ENCODE measurements at regions not wholly inside any gene's neighbourhood (a gene's known extent, or its start where the extent isn't known, plus 50 kb on each side); places are given as distances from the start of the nearest gene placed in this dataset.
A peak's percentile ranks its signal among the peaks of the same experiment; 100 is the strongest.
"Not testable (repeated sequence)": the region's sequence is repeated elsewhere in the genome, so short reads cannot be mapped to it uniquely, and the experiment has no call there.

GRCh38 chr2:137900421-137901141, 63.7 kb upstream of the HNMT start:
- H3K4me3 ChIP-seq (ENCODE audit: low read depth, low read length) = no peak overlapping the region
- DNase-seq (ENCODE audit: low read depth) = no peak
- no peak for TF ChIP-seq POLR2A (IDR thresholded peaks at IDR 0.05; ENCODE audit: extremely low read depth, insufficient read length)
- no peak for TF ChIP-seq MAX (IDR thresholded peaks at IDR 0.05; ENCODE audit: low read depth, low read length)
- no peak for TF ChIP-seq MYC (IDR thresholded peaks at IDR 0.05; ENCODE audit: low read depth, low read length)
- TF ChIP-seq, protein P1, sequence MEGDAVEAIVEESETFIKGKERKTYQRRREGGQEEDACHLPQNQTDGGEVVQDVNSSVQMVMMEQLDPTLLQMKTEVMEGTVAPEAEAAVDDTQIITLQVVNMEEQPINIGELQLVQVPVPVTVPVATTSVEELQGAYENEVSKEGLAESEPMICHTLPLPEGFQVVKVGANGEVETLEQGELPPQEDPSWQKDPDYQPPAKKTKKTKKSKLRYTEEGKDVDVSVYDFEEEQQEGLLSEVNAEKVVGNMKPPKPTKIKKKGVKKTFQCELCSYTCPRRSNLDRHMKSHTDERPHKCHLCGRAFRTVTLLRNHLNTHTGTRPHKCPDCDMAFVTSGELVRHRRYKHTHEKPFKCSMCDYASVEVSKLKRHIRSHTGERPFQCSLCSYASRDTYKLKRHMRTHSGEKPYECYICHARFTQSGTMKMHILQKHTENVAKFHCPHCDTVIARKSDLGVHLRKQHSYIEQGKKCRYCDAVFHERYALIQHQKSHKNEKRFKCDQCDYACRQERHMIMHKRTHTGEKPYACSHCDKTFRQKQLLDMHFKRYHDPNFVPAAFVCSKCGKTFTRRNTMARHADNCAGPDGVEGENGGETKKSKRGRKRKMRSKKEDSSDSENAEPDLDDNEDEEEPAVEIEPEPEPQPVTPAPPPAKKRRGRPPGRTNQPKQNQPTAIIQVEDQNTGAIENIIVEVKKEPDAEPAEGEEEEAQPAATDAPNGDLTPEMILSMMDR (IDR thresholded peaks at IDR 0.05; ENCODE audit: low read depth, low read length) = no peak

- peak; percentile 9 for DNase-seq (ENCODE audit: low read depth)
- TF ChIP-seq, protein P1 (IDR thresholded peaks at IDR 0.05; ENCODE audit: low read depth, low read length) = no peak
- TF ChIP-seq POLR2A (IDR thresholded peaks at IDR 0.05; ENCODE audit: extremely low read depth, insufficient read length) (no peak), MYC (IDR thresholded peaks at IDR 0.05; ENCODE audit: low read depth, low read length) (no peak), MAX (IDR thresholded peaks at IDR 0.05; ENCODE audit: low read depth, low read length) (no peak)
- H3K4me3 ChIP-seq (ENCODE audit: low read depth, low read length) = no peak overlapping the region
These were observed 53.6 kb upstream of the HNMT start for GRCh38 chr2:137910641-137911040.

DNA sequence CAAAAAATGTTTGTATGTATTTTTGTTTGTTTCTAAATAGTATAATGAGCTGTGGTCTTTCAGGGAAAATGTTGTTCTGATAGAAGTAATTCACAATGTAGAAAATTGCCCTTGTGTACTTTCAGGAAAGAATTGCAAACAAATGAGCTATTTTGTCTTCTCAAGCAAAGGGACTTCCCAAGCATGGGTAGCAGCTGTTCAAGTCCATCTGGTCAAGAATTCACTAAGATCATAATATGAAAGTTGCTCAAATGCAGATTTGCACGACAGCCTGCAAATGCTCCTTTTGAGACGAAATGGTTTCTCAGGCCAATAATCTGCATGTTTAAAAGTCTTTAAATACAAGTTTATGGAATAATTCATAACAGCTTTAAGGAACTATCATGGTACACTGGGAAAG, 51.9 kb upstream of the HNMT start:
- no peak for DNase-seq (ENCODE audit: low read depth)
- no peak overlapping the region for H3K4me3 ChIP-seq (ENCODE audit: low read depth, low read length)
- TF ChIP-seq POLR2A (IDR thresholded peaks at IDR 0.05; ENCODE audit: extremely low read depth, insufficient read length) (no peak), MYC (IDR thresholded peaks at IDR 0.05; ENCODE audit: low read depth, low read length) (no peak), MAX (IDR thresholded peaks at IDR 0.05; ENCODE audit: low read depth, low read length) (no peak)
- TF ChIP-seq, protein P1 (IDR thresholded peaks at IDR 0.05; ENCODE audit: low read depth, low read length) = no peak

DNA sequence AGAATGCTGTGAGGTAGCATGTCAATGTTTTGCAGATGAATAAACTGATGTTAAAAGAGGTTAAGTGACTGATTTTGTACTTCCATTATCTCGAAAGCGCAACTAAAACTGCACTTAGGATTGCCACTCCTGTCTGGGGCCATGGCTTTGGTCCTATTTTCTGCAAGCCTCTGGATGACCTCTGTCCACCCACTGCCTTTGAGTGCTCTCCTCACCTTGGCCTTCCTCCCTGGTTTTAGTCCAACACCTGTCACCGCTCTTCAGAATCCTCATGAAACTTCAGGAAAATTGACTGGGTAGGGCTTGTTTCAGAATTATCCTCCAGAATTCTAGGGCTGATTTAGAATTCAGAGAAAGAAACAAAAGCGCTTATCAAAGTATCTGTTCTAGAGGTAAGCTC, 51.1 kb upstream of the HNMT start:
- no peak for DNase-seq (ENCODE audit: low read depth)
- H3K4me3 ChIP-seq (ENCODE audit: low read depth, low read length) = no peak overlapping the region
- TF ChIP-seq, protein P1 (IDR thresholded peaks at IDR 0.05; ENCODE audit: low read depth, low read length) = no peak
- TF ChIP-seq POLR2A (IDR thresholded peaks at IDR 0.05; ENCODE audit: extremely low read depth, insufficient read length) (no peak), MYC (IDR thresholded peaks at IDR 0.05; ENCODE audit: low read depth, low read length) (no peak), MAX (IDR thresholded peaks at IDR 0.05; ENCODE audit: low read depth, low read length) (no peak)

- not testable (repeated sequence) for DNase-seq (ENCODE audit: low read depth); H3K4me3 ChIP-seq (ENCODE audit: low read depth, low read length)
These were observed 50.6 kb upstream of the HNMT start for GRCh38 chr2:137913648-137914047.
